HG03460 (cell line): ENCODE measurements at regions not wholly inside any gene's neighbourhood (a gene's known extent, or its start where the extent isn't known, plus 50 kb on each side); places are given as distances from the start of the nearest gene placed in this dataset.
"Not testable (repeated sequence)": the region's sequence is repeated elsewhere in the genome, so short reads cannot be mapped to it uniquely, and the experiment has no call there.

ENCODE experiments used
- ATAC-seq: cut with Tn5 transposase; IDR thresholded peaks from one replicate; pipeline ENCODE4 v1.9.1; 2021; ENCODE audit not compliant: unreplicated experiment

DNA sequence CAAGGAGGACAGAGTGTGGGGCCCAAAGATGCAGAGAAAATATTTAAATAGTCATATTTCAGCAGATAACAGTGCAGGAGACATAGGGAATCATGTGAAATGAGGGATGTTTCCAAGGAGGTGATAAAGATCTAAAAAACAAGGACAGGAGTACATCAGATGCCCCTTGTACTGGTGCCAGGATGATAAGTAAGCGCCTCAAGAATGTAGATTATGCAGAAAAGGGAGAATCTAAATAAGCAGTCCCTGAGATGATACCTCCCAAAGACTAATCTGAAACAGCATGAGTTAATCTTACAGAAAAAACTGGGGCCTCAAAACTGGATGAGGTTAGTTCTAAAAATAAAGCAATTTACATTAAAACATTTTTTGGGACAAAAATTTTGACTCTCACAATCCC lies 136.1 kb upstream of the WDFY3 start:
- no peak for ATAC-seq

DNA sequence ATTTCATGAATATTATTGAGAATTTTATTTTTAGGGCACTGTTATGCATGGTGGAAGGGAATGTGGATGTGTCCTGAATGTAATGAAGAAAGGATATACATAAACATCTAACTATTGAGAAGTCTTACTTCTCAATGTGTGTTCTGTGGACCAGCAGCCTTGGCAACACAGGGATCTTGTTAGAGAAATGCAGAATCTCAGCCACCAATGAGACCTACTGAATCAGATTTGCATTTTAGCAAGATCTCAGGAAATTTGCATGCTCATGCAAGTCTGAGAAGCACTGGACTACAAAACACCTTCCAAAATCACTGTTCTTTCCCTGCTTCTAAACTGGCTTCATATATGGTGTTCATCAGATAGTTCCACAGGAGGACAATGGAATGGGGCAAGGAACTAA lies 139.7 kb upstream of the WDFY3 start:
- ATAC-seq = no peak

GRCh38 chr4:85106805-85107336 lies 140.4 kb upstream of the WDFY3 start:
- no peak for ATAC-seq

DNA sequence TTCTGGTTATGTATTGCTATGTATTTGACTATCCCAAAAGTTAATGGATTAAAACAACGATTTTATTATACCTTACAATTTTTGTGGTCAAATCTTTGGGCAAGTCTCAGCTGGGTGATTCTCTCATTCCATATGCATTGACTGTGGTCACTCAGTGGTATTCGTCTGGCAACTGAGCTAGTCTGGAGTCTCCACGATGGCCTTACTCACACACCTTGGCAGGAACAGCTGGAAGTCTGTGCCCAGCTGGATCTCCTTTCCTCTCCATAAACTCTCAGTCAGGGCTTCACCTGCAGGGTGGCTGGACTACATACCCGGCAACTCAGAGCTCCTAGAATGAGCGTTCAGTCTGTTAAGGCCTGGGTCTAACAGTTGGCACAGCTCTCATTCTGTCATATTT lies 141.1 kb upstream of the WDFY3 start:
- no peak for ATAC-seq

GRCh38 chr4:85113706-85114105 lies 147.2 kb upstream of the WDFY3 start:
- no peak for ATAC-seq

- no peak for ATAC-seq
These were observed 148.0 kb upstream of the WDFY3 start for GRCh38 chr4:85114526-85114925.

DNA sequence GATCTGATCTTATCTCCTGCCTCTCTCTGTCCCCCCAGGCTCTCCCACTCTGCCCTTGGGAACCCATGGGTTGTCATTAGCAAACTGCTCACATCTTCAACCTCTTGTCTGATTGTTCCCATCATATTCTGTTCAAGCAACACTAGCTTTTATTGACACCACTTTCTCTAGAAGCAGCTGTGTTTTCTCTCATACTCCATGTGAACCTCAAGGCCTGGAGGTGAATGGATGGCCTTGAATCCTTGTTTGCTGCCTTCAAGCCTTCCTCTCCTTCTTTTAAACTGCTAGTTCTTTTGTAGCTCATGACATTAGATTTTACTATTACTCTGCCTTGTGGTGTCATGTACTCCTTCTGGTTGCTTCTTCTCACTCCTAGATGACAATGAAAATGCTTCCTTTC lies 149.5 kb upstream of the WDFY3 start:
- ATAC-seq = no peak

GRCh38 chr4:85125688-85126087 lies 159.2 kb upstream of the WDFY3 start:
- ATAC-seq = no peak

DNA sequence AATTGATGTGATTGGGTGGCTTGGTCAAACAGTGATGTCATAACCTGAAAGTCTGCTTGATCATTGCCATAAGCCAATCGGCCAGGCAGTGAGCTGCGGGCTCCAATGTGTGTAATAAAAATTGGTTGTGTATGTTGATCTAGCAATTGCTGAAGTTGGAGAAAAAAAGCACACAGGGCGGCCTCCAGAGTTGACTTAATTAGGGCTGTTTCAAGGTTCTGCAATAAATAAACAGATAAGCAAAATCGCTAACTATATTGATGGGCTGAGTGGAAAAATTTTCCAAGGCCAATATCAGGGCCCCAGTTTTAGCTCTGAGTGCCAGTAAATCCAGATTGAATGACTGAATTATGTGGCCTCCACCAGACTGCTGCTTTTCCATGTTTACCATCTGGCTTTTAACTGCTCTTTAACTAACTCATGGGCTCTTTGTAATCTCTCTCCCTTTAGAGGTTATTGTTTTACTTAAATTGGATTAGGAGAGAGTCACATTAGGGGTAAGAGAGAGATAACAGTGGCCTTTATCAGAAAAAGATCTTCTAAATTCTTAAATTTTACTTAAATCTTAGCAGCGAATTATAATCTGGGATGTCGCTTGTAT lies 160.6 kb upstream of the WDFY3 start:
- ATAC-seq = no peak

- ATAC-seq = peak; percentile 77
These were observed 161.2 kb upstream of the WDFY3 start for GRCh38 chr4:85127653-85128052.

DNA sequence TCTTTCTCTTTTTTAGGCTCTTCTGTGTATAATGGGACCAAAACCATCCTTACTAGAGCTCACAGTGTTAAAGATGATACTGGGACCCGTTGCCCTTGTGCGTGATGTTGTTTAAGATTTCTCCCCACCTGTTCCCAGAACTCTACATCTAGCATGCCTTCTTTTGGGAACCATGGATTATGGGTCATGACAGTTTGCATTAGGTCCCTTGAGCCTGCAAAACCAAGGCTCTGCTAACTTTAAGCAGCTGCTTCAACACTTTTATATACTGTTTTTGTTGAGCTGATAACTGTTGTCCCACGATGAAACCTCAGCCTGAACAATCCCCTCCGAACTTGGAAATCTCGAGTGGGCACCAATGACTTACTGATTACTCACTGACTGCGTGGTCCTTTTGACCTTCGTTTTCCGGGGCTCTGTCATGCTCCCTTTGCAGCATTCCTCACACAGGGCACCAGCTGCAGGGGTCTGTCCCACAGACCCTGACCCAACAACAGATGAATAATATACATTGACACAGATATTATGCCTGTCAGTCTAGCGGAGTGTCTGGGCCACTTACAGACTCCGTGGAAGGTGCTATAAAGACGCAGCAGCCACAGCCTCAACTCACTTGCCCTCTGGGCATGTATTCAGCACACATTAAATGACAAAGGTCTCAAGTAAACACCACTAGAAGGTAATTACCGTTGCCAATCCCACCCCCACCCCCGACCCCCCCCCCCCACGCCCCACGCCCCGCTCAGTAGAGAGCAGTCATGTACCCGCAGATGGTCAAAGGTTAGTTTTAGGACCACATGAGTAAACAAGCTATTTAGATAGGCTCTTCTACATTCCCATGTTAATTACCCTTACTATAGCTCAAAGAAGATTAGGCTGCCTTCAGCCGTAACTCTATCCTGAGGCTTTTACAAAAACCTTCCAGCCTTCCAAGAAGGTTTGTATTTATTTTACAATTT lies 162.0 kb upstream of the WDFY3 start:
- no peak for ATAC-seq

- not testable (repeated sequence) for ATAC-seq
These were observed 163.1 kb upstream of the WDFY3 start for GRCh38 chr4:85129354-85130125.

DNA sequence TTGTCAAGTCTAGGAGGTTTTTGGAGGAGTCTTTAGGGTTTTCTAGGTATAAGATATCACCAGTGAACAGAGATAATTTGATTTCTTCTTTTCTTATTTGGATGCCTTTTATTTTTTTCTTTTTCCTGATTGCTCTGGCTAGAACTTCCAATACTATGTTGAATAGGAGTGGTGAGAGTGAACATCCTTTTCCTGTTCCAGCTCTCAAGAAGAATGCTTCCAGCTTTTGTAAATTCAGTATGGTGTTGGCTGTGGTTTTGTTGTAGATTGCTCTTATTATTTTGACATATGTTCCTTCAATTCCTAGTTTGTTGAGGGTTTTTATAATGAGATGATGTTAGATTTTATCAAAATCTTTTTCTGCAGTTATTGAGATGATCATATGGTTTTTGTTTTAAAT lies 165.6 kb upstream of the WDFY3 start:
- no peak for ATAC-seq

GRCh38 chr4:85132570-85132969 lies 166.1 kb upstream of the WDFY3 start:
- no peak for ATAC-seq

- not testable (repeated sequence) for ATAC-seq
These were observed 173.3 kb upstream of the WDFY3 start for GRCh38 chr4:85139749-85140148.

GRCh38 chr4:85142451-85142850 lies 176.0 kb upstream of the WDFY3 start:
- no peak for ATAC-seq

- ATAC-seq = peak; percentile 83
These were observed 181.1 kb upstream of the WDFY3 start for GRCh38 chr4:85147481-85148076.

DNA sequence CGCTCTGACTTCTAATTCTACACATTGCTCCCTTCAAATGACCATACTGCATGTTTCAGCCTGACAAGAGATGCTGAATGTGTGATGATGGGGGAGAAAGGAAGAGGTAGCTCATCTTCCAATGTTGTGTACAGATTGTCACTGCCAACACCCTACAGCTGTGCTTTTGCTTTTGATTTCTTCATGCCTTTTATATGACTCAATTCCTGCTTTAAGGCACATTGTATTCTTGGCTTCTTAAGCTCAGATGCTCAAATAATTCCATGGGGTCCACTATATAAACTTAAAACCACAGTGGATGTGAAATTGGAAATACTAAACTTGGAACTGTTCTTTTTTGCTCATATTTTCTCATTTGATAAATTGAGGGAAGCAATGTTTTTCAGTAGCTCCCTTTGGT lies 183.2 kb upstream of the WDFY3 start:
- ATAC-seq = no peak

DNA sequence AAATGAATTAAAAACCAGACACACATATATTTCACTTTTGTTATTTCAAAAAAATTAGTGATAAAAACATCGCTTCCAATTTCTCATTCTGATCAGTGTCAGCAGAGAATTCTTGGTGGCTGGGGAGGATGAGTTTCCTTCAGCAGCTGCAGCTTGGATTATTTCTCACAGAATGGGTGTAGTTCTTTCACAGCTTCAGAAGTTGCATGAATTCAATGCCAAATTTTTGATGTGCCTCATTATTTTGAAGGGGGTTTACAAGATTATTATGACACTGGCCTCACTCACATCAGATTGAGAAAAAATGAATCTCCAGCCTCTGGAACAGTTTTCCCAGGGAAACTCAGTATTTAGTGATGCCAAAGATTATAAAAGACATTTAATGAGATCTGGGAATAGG lies 184.9 kb upstream of the WDFY3 start:
- ATAC-seq = no peak

DNA sequence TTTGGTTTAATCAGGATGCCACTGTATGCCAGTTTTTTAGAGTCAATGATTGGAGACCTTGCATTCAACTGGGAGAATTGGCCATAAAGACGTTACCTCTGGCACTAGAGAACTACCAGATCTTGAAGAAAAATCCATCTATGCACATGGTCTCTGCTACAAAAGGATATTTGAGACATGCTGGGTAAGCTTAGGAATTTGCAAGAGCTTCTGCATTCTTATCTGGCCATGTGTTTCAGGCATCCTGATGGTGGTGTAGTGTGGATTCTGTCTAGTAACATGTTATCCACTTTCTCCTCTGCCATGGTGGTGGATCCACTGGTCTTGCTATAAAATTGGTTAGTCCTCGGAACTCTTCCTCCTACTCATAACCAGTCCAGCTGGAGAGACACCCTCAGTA lies 185.3 kb upstream of the WDFY3 start:
- ATAC-seq = no peak

- no peak for ATAC-seq
These were observed 186.0 kb upstream of the WDFY3 start for GRCh38 chr4:85152480-85152879.
